Fibroblast of lung (primary cell): ENCODE measurements at regions not wholly inside any gene's neighbourhood (a gene's known extent, or its start where the extent isn't known, plus 50 kb on each side); places are given as distances from the start of the nearest gene placed in this dataset.

Source experiments
- EZH2 ChIP-seq: IDR thresholded peaks from 2 replicates; pipeline ENCODE4 v1.5.1; 2012; ENCODE audit warnings: low read length, control low read depth, mild to moderate bottlenecking; ENCODE audit errors: missing control alignments
- TF ChIP-seq, protein P1 (sequence below), 2 donors: IDR thresholded peaks in 1 of 2; conservative IDR thresholded peaks in 1 of 2; 1 replicate in 1 of 2; 2 replicates in 1 of 2; pipeline ENCODE4 v1.5.1; 2011 to 2012; ENCODE audit warnings: low read length in 2 of 2, control low read depth in 1 of 2, inconsistent platforms in 1 of 2, low read depth in 1 of 2, mild to moderate bottlenecking in 1 of 2

GRCh38 chr7:54014765-54015164 is 527.4 kb upstream of the VSTM2A start:
- TF ChIP-seq, protein P1, sequence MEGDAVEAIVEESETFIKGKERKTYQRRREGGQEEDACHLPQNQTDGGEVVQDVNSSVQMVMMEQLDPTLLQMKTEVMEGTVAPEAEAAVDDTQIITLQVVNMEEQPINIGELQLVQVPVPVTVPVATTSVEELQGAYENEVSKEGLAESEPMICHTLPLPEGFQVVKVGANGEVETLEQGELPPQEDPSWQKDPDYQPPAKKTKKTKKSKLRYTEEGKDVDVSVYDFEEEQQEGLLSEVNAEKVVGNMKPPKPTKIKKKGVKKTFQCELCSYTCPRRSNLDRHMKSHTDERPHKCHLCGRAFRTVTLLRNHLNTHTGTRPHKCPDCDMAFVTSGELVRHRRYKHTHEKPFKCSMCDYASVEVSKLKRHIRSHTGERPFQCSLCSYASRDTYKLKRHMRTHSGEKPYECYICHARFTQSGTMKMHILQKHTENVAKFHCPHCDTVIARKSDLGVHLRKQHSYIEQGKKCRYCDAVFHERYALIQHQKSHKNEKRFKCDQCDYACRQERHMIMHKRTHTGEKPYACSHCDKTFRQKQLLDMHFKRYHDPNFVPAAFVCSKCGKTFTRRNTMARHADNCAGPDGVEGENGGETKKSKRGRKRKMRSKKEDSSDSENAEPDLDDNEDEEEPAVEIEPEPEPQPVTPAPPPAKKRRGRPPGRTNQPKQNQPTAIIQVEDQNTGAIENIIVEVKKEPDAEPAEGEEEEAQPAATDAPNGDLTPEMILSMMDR (conservative IDR thresholded peaks at IDR 0.05 in 1 of 2, IDR thresholded peaks at IDR 0.05 in 1 of 2; ENCODE audit: low read depth in 1 of 2, low read length in 2 of 2) = no peak
- no peak for TF ChIP-seq EZH2
